ENCODE measurements at regions not wholly inside any gene's neighbourhood (a gene's known extent, or its start where the extent isn't known, plus 50 kb on each side); places are given as distances from the start of the nearest gene placed in this dataset.

- TF ChIP-seq CTCF (IDR thresholded peaks at IDR 0.05): no peak
- TF ChIP-seq ZFX (IDR thresholded peaks at IDR 0.05; ENCODE audit: borderline replicate concordance): no peak
Observed at GRCh38 chr4:145279122-145279960, 99.0 kb upstream of the OTUD4 start.

Measured in 22Rv1 (cell line).